Activated CD4-positive, alpha-beta memory T cell treated with anti-CD3 and anti-CD28 coated beads, Interleukin-2, amount 10 ng/mL, durations not matched to agents 7 days and 5 days (primary cell): ENCODE measurements at regions not wholly inside any gene's neighbourhood (a gene's known extent, or its start where the extent isn't known, plus 50 kb on each side); places are given as distances from the start of the nearest gene placed in this dataset.

Source experiments
- CTCF ChIA-PET: fragments of 350-600 bp; sonication (Branson Sonifier 250); formaldehyde crosslinking; loops from one replicate; lab custom pipeline; 2021; ENCODE audit warnings: antibody characterized with exemption, inconsistent platforms; lab: Charles Lee
- POLR2A ChIA-PET: fragments of 350-600 bp; sonication (Branson Sonifier 250); formaldehyde crosslinking; loops from one replicate; lab custom pipeline; 2021; ENCODE audit warnings: antibody characterized with exemption; lab: Charles Lee
- DNase-seq: peaks from one replicate; pipeline ENCODE4 v3.0.0-alpha.2; 2020
- H3K27ac Mint-ChIP-seq: one replicate; pipeline ENCODE4 v1.8.0; 2021; ENCODE audit warnings: mild to moderate bottlenecking, mixed read lengths
- H3K27me3 Mint-ChIP-seq: one replicate; pipeline ENCODE4 v1.8.0; 2021; ENCODE audit warnings: mixed read lengths
- H3K36me3 Mint-ChIP-seq: one replicate; pipeline ENCODE4 v1.8.0; 2021; ENCODE audit warnings: low read depth, mixed read lengths
- H3K4me1 Mint-ChIP-seq: one replicate; pipeline ENCODE4 v1.8.0; 2021; ENCODE audit warnings: mixed read lengths
- H3K4me3 Mint-ChIP-seq: one replicate; pipeline ENCODE4 v1.8.0; 2021; ENCODE audit warnings: mild to moderate bottlenecking, mixed read lengths
- H3K9me3 Mint-ChIP-seq: one replicate; pipeline ENCODE4 v1.8.0; 2021; ENCODE audit warnings: mixed read lengths

DNA sequence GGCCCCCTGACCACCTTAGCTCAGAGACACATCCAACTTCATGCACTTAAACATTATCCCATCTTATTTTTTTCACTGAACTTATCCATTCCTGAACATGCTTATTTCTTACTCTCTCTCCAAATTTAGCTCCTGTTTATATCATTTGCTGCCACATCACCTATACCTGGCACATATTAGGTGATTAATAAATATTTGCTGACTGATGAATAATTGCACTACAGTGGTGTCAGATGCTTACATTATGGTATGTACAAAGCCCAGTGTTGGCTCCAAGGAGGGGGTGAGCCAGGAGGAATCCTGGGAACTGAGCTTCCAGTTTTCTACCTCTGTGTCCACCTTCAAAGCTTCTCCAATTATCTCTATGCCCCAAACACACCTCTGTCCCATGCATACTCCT, 124.0 kb upstream of the PMFBP1 start:
- CTCF ChIA-PET: no interaction called here

DNA sequence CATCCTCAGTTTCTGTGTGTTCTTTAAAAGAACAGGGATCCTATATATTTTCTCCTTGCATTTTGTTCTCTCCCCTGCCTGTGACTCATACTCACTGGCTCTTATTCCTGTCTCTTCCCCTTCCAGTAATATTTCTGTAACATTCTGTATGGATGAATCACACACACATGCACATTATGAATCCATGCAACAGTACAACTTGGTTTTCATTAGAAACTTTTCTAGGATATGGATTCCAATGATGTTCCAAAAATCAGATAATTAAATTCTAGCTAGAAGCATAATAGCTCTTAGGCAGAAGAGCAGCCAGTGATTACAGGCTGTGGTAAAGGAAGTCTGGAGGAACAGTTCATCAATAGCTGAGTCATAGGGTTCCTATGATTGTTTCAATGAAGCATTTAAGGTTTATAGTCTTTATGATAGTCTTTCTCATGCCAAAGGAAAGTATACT, 119.6 kb upstream of the PMFBP1 start:
- Mint-ChIP-seq H3K36me3 (no peaks in the 10 kb centered on the region), H3K27ac (no peak overlapping the region), H3K27me3 (no peaks in the 10 kb centered on the region), H3K4me3 (no peak overlapping the region), H3K9me3 (no peaks in the 10 kb centered on the region), H3K4me1 (no peaks in the 10 kb centered on the region)
- no peak for DNase-seq
- CTCF ChIA-PET: no interaction called here
- POLR2A ChIA-PET: no interaction called here

More for the DNA sequence above, 124.0 kb upstream of the PMFBP1 start:
- Mint-ChIP-seq H3K4me1 (no peaks in the 10 kb centered on the region), H3K27me3 (no peaks in the 10 kb centered on the region), H3K9me3 (no peaks in the 10 kb centered on the region), H3K4me3 (no peak overlapping the region), H3K27ac (no peak overlapping the region), H3K36me3 (no peaks in the 10 kb centered on the region)
- DNase-seq: no peak
- POLR2A ChIA-PET: no interaction called here

- DNase-seq: no peak
- no peaks in the 10 kb centered on the region for H3K36me3 Mint-ChIP-seq
- CTCF ChIA-PET: no interaction called here
- H3K4me3 Mint-ChIP-seq: no peak overlapping the region
- no peak overlapping the region for H3K27ac Mint-ChIP-seq
- POLR2A ChIA-PET: no interaction called here
- no peaks in the 10 kb centered on the region for H3K27me3 Mint-ChIP-seq
- H3K9me3 Mint-ChIP-seq: no peaks in the 10 kb centered on the region
- H3K4me1 Mint-ChIP-seq: no peaks in the 10 kb centered on the region
These were observed 119.2 kb upstream of the PMFBP1 start for GRCh38 chr16:72291121-72291520.

DNA sequence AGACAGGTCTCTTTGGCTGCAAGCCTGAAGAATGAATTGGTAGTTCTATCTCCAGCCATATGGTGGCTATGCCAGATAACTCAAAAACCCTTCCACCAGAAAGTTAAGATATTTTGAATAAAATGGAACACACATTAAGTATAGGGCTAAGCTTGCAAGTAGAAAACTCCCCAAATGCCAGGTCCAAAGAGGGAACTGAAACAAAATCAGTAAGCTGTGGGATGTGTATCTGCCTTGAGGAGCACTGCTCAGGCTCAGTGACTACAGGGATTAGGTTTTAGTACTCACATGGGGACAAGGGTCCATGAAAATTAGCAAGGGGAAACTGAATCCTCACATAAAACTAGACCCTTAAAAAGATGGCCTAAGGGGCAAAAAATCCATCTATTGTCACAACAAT, 115.7 kb upstream of the PMFBP1 start:
- POLR2A ChIA-PET: no interaction called here
- Mint-ChIP-seq H3K27ac (no peak overlapping the region), H3K36me3 (no peaks in the 10 kb centered on the region), H3K4me1 (no peaks in the 10 kb centered on the region), H3K27me3 (no peaks in the 10 kb centered on the region), H3K9me3 (no peaks in the 10 kb centered on the region), H3K4me3 (no peak overlapping the region)
- CTCF ChIA-PET: no interaction called here
- no peak for DNase-seq

GRCh38 chr16:72286936-72287620, 115.1 kb upstream of the PMFBP1 start:
- Mint-ChIP-seq H3K36me3 (no peaks in the 10 kb centered on the region), H3K27me3 (no peaks in the 10 kb centered on the region), H3K27ac (no peak overlapping the region), H3K4me1 (no peaks in the 10 kb centered on the region), H3K9me3 (no peaks in the 10 kb centered on the region), H3K4me3 (no peak overlapping the region)
- DNase-seq: no peak
- CTCF ChIA-PET: no interaction called here
- POLR2A ChIA-PET: no interaction called here

- ChIA-PET CTCF (no interaction called here), POLR2A (no interaction called here)
- Mint-ChIP-seq H3K27ac (no peak overlapping the region), H3K4me1 (no peaks in the 10 kb centered on the region), H3K36me3 (no peaks in the 10 kb centered on the region), H3K9me3 (no peaks in the 10 kb centered on the region), H3K4me3 (no peak overlapping the region), H3K27me3 (no peaks in the 10 kb centered on the region)
- no peak for DNase-seq
These were observed 113.8 kb upstream of the PMFBP1 start for GRCh38 chr16:72285728-72286127.

DNA sequence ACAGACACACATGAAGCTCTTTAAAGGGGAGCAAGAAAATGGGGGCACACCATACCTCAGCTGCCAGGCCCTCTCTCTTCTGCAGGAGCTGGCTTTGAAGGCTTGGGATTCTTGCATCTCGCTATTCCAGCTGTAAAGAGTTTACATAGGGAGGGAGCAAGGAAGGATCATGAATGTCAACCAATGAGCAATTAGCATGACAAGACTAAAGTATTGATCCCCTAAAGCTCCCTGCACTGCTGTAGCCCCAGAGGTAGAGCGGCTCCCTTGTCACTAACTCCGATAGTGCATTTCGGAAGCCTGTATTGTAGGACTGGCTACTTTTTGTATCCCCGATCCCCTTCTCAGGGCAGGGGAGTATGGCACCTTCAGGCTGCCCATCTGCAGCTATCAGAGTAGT, 113.4 kb upstream of the PMFBP1 start:
- no peaks in the 10 kb centered on the region for H3K9me3 Mint-ChIP-seq
- H3K4me1 Mint-ChIP-seq: no peaks in the 10 kb centered on the region
- ChIA-PET POLR2A (no interaction called here), CTCF (no interaction called here)
- H3K27me3 Mint-ChIP-seq: no peaks in the 10 kb centered on the region
- H3K36me3 Mint-ChIP-seq: no peaks in the 10 kb centered on the region
- no peak overlapping the region for H3K27ac Mint-ChIP-seq
- DNase-seq: no peak
- H3K4me3 Mint-ChIP-seq: no peak overlapping the region

DNA sequence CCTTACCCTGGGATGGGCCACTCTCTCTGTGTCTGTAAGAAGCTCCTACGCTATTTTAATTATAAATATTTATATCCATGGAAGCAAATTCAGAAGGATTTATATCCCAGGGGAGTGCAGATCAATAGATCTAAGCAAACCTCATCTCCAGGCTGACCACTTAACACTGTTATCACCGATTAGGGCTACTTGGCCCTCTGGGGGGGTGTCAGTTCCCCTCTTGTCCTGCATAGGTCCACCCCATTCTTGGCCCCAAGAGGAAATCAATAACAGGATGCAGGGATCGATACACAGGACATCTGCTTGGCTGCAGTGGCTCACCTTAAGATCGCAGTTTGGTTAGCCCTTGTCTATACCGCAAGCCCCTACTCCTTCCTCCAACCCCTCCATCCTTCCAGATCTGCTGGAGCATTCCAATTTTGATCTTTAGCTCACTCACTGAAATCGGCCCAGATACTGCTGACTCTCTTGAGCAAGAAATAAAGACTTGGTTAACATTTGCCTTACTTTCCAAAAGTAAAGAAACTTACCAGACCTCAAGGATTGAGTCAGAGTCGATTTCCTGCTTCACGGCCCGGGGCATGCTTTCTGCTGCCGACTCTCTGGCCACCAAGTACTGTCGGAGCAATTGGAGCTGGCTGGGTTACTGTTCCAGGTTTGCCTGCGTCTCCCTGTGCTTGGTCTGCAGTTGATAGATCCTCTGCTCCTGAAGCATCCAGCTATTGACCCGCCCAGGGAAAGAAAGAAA, 112.3 kb upstream of the PMFBP1 start:
- Mint-ChIP-seq H3K4me3 (no peak overlapping the region), H3K36me3 (no peaks in the 10 kb centered on the region), H3K9me3 (no peaks in the 10 kb centered on the region), H3K27me3 (no peaks in the 10 kb centered on the region), H3K27ac (no peak overlapping the region), H3K4me1 (no peaks in the 10 kb centered on the region)
- ChIA-PET POLR2A (no interaction called here), CTCF (no interaction called here)
- DNase-seq: no peak

- no peaks in the 10 kb centered on the region for H3K27me3 Mint-ChIP-seq
- CTCF ChIA-PET: no interaction called here
- H3K4me1 Mint-ChIP-seq: no peaks in the 10 kb centered on the region
- no peak overlapping the region for H3K4me3 Mint-ChIP-seq
- no peaks in the 10 kb centered on the region for H3K9me3 Mint-ChIP-seq
- H3K36me3 Mint-ChIP-seq: no peaks in the 10 kb centered on the region
- POLR2A ChIA-PET: no interaction called here
- no peak overlapping the region for H3K27ac Mint-ChIP-seq
- no peak for DNase-seq
These were observed 110.4 kb upstream of the PMFBP1 start for GRCh38 chr16:72282362-72282761.

DNA sequence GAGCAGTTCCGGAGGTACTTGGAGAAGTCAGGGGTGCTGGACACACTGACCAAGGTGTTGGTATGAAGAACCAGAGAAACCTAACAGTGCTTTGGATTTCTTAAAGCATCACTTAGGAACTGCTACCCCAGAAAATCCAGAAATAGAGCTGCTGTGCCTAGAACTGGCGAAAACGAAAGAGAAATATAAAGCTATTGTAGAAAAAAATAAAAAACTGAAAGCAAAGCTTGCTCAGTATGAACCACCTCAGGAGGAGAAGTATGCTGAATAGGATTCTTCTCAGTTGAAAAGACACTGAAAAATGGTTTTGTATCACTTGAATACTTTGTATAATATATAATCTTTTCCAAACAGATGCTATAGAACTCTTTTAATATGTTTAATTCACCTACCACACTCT, 106.3 kb upstream of the PMFBP1 start:
- Mint-ChIP-seq H3K4me1 (no peaks in the 10 kb centered on the region), H3K27me3 (no peaks in the 10 kb centered on the region), H3K9me3 (no peaks in the 10 kb centered on the region), H3K27ac (no peak overlapping the region), H3K36me3 (no peaks in the 10 kb centered on the region), H3K4me3 (no peak overlapping the region)
- DNase-seq: no peak
- ChIA-PET POLR2A (no interaction called here), CTCF (no interaction called here)

DNA sequence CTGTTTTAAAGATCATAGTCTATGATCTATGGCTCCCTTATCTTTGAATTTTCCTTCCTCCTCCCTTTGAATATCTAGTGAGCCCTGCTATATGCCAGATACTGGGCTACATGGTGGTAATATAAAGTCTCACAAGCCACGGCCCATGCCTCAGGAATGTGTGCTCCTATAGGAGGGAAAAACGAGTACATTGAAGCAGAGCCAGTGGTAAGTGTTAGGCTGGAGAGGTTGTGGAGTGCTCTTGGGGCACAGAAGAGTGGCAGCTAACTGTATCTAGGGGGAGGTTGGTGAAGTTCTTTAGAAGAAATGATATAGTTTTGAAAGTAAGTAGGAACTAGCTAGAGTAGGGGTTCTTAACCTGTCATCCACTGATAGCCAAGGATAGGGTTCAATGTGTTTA, 105.8 kb upstream of the PMFBP1 start:
- Mint-ChIP-seq H3K4me3 (no peak overlapping the region), H3K36me3 (no peaks in the 10 kb centered on the region), H3K27me3 (no peaks in the 10 kb centered on the region), H3K27ac (no peak overlapping the region), H3K9me3 (no peaks in the 10 kb centered on the region), H3K4me1 (no peaks in the 10 kb centered on the region)
- POLR2A ChIA-PET: no interaction called here
- CTCF ChIA-PET: no interaction called here
- DNase-seq: no peak

DNA sequence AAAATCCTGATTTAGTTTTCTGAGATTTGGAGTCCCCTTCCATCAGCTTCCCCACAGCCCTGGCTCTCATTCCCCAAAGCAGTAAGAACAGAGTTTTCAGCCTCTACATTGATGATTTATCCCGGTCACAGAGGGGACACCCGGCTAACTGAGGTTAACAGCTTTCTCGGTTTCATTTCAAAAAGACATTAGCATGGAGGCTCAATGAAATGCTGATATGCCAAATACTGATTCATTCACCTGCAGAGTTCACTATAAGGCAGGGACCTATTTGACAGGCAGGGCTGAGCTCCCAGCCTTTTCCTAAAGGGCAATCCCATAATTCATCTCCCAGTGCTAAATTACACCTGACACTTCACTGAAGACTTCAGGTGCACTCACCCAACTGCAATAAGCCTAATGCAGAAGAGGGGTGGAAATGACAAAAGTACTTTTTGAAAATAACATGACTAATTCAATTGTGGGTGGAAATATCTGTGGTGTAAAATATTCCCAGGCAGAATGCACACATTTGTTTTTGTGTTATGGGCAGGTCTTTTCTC, 99.8 kb upstream of the PMFBP1 start:
- no peak for DNase-seq
- ChIA-PET POLR2A (no interaction called here), CTCF (interaction anchor here (0.7 kb wide), 1 partner anchor 45 kb away, joined by 3 read pairs; no protein-coding TSS in a partner anchor)
- Mint-ChIP-seq H3K9me3 (no peaks in the 10 kb centered on the region), H3K27me3 (no peaks in the 10 kb centered on the region), H3K4me1 (no peaks in the 10 kb centered on the region), H3K27ac (no peak overlapping the region), H3K4me3 (no peak overlapping the region), H3K36me3 (no peaks in the 10 kb centered on the region)

DNA sequence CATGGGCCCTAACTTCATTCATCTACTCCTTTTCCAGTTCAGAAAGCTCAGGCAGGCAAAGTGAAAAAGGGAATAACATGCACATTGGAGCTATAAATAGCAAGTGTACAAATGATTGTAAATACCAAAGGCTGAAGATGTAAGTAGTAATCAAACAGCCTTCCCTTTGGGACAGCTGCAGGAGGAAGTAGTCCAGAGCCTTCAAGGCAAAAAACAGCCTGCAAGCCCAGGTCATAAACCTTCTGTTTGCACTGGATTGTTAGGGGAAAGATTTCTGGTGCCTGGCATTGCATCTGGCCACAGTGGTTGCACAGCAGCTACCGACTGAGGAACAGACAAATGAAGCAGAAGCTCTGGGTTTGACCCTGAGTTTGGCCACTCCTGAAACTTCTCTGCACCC, 98.6 kb upstream of the PMFBP1 start:
- no peak overlapping the region for H3K27ac Mint-ChIP-seq
- no peaks in the 10 kb centered on the region for H3K4me1 Mint-ChIP-seq
- POLR2A ChIA-PET: no interaction called here
- H3K27me3 Mint-ChIP-seq: no peaks in the 10 kb centered on the region
- no peak for DNase-seq
- no peaks in the 10 kb centered on the region for H3K36me3 Mint-ChIP-seq
- H3K4me3 Mint-ChIP-seq: no peak overlapping the region
- CTCF ChIA-PET: no interaction called here
- H3K9me3 Mint-ChIP-seq: no peaks in the 10 kb centered on the region

- POLR2A ChIA-PET: no interaction called here
- no peak for DNase-seq
These were observed 94.9 kb upstream of the PMFBP1 start for GRCh38 chr16:72266836-72267235.

More at GRCh38 chr16:72266836-72267235, 94.9 kb upstream of the PMFBP1 start:
- CTCF ChIA-PET: no interaction called here
- Mint-ChIP-seq H3K4me3 (no peak overlapping the region), H3K4me1 (no peaks in the 10 kb centered on the region), H3K36me3 (no peaks in the 10 kb centered on the region), H3K27ac (no peak overlapping the region), H3K9me3 (no peaks in the 10 kb centered on the region), H3K27me3 (no peaks in the 10 kb centered on the region)
